HFFc6 (cell line): ENCODE measurements at regions not wholly inside any gene's neighbourhood (a gene's known extent, or its start where the extent isn't known, plus 50 kb on each side); places are given as distances from the start of the nearest gene placed in this dataset.

Source experiments
- DNase-seq: peaks from one replicate; pipeline ENCODE4 v3.0.0-alpha.2; 2018
- H3K27ac Mint-ChIP-seq: 2 replicates; pipeline ENCODE4 v1.8.0; 2020; ENCODE audit warnings: mild to moderate bottlenecking, mixed read lengths
- H3K27me3 Mint-ChIP-seq: 2 replicates; pipeline ENCODE4 v1.8.0; 2021; ENCODE audit warnings: mild to moderate bottlenecking, moderate library complexity, mixed read lengths; ENCODE audit not compliant: insufficient read depth
- H3K36me3 Mint-ChIP-seq: 2 replicates; pipeline ENCODE4 v1.8.0; 2021; ENCODE audit warnings: low read depth, mixed read lengths
- H3K4me1 Mint-ChIP-seq: 2 replicates; pipeline ENCODE4 v1.8.0; 2020; ENCODE audit warnings: low read depth, mixed read lengths
- H3K4me3 Mint-ChIP-seq: 2 replicates; pipeline ENCODE4 v1.8.0; 2020; ENCODE audit warnings: mild to moderate bottlenecking, moderate library complexity, mixed read lengths
- H3K9me3 Mint-ChIP-seq: 2 replicates; pipeline ENCODE4 v1.8.0; 2020; ENCODE audit warnings: mild to moderate bottlenecking, mixed read lengths
- CTCF ChIP-seq: fragments of 200-600 bp; sonication (generic); IDR thresholded peaks from 2 replicates; pipeline ENCODE4 v1.5.0; 2021; ENCODE audit warnings: antibody characterized with exemption, mild to moderate bottlenecking

- H3K27me3 Mint-ChIP-seq = no peaks in the 10 kb centered on the region
Observed at GRCh38 chr1:163747855-163748254, 426.1 kb downstream of the NUF2 start.

GRCh38 chr1:163758977-163759670 lies 437.4 kb downstream of the NUF2 start:
- no peak for TF ChIP-seq CTCF
- Mint-ChIP-seq H3K4me3 (no peak overlapping the region), H3K27ac (no peak overlapping the region), H3K27me3 (peaks cover 5% of the 10 kb centered on the region), H3K4me1 (no peaks in the 10 kb centered on the region), H3K36me3 (peaks cover 7% of the 10 kb centered on the region; the same call in 1 of the 2 replicates), H3K9me3 (peaks cover 8% of the 10 kb centered on the region)
- no peak for DNase-seq

More at GRCh38 chr1:163747855-163748254, 426.1 kb downstream of the NUF2 start:
- no peak overlapping the region for H3K4me3 Mint-ChIP-seq
- peak overlapping the region; percentile 65 for H3K27ac Mint-ChIP-seq
- H3K9me3 Mint-ChIP-seq = peaks cover 14% of the 10 kb centered on the region
- DNase-seq = no peak
- no peak for TF ChIP-seq CTCF
- peaks cover 42% of the 10 kb centered on the region for H3K4me1 Mint-ChIP-seq
- H3K36me3 Mint-ChIP-seq = peaks cover 15% of the 10 kb centered on the region

GRCh38 chr1:163761898-163762297 lies 440.1 kb downstream of the NUF2 start:
- no peak for DNase-seq
- no peak for TF ChIP-seq CTCF
- Mint-ChIP-seq H3K36me3 (peaks cover 7% of the 10 kb centered on the region; the same call in 1 of the 2 replicates), H3K9me3 (peaks cover 8% of the 10 kb centered on the region), H3K27me3 (peaks cover 3% of the 10 kb centered on the region), H3K4me3 (no peak overlapping the region), H3K4me1 (no peaks in the 10 kb centered on the region), H3K27ac (no peak overlapping the region)

- H3K27me3 Mint-ChIP-seq = no peaks in the 10 kb centered on the region; the same call in none of the 2 replicates
Observed at GRCh38 chr1:163766257-163766918, 444.6 kb downstream of the NUF2 start.

GRCh38 chr1:163768576-163768975 lies 446.8 kb downstream of the NUF2 start:
- no peak for TF ChIP-seq CTCF
- H3K27me3 Mint-ChIP-seq = peaks cover 3% of the 10 kb centered on the region
- no peak for DNase-seq
- no peaks in the 10 kb centered on the region for H3K9me3 Mint-ChIP-seq
- no peak overlapping the region for H3K27ac Mint-ChIP-seq
- peaks cover 26% of the 10 kb centered on the region for H3K4me1 Mint-ChIP-seq
- no peaks in the 10 kb centered on the region; the same call in 1 of the 2 replicates for H3K36me3 Mint-ChIP-seq
- H3K4me3 Mint-ChIP-seq = peak overlapping the region; percentile 18; the same call in 1 of the 2 replicates

More at GRCh38 chr1:163766257-163766918, 444.6 kb downstream of the NUF2 start:
- peaks cover 12% of the 10 kb centered on the region for H3K4me1 Mint-ChIP-seq
- no peak for DNase-seq
- no peaks in the 10 kb centered on the region; the same call in 1 of the 2 replicates for H3K36me3 Mint-ChIP-seq
- H3K4me3 Mint-ChIP-seq = no peak overlapping the region
- peaks cover 2% of the 10 kb centered on the region; the same call in 1 of the 2 replicates for H3K9me3 Mint-ChIP-seq
- H3K27ac Mint-ChIP-seq = no peak overlapping the region
- TF ChIP-seq CTCF = no peak
